Fibroblast of lung (primary cell): ENCODE measurements at regions not wholly inside any gene's neighbourhood (a gene's known extent, or its start where the extent isn't known, plus 50 kb on each side); places are given as distances from the start of the nearest gene placed in this dataset.

Experiments
- CTCF ChIP-seq, 2 donors: IDR thresholded peaks in 1 of 2; conservative IDR thresholded peaks in 1 of 2; 1 replicate in 1 of 2; 2 replicates in 1 of 2; pipeline ENCODE4 v1.5.1; 2011 to 2012; ENCODE audit warnings: low read length in 2 of 2, control low read depth in 1 of 2, inconsistent platforms in 1 of 2, low read depth in 1 of 2, mild to moderate bottlenecking in 1 of 2
- EZH2 ChIP-seq: IDR thresholded peaks from 2 replicates; pipeline ENCODE4 v1.5.1; 2012; ENCODE audit warnings: low read length, control low read depth, mild to moderate bottlenecking; ENCODE audit errors: missing control alignments

- TF ChIP-seq CTCF (conservative IDR thresholded peaks at IDR 0.05 in 1 of 2, IDR thresholded peaks at IDR 0.05 in 1 of 2; ENCODE audit: low read depth in 1 of 2, low read length in 2 of 2) (no peak), EZH2 (no peak)
Observed at GRCh38 chr3:167918008-167918596, 177.6 kb downstream of the GOLIM4 start.
